Pancreas (tissue), 10 donors: ENCODE measurements at regions not wholly inside any gene's neighbourhood (a gene's known extent, or its start where the extent isn't known, plus 50 kb on each side); places are given as distances from the start of the nearest gene placed in this dataset.

Source experiments
- ATAC-seq, 4 donors: fragments of 200-7000 bp; cut with Tn5 transposase; one replicate each; pipeline versions ENCODE4 v1.8.0 to v1.9.1; 2020; ENCODE audit warnings: mild to moderate bottlenecking in 4 of 4, moderate library complexity in 4 of 4
- DNase-seq, 6 donors: peaks; one replicate each; pipeline ENCODE4 v3.0.0-alpha.2; 2020
- FAIRE-seq: peaks from 2 replicates; lab custom pipeline; 2012; peaks lifted over from hg19 to GRCh38; lab: Jason Lieb, UNC
- H3K27ac ChIP-seq, 4 donors: fragments of 200-600 bp; sonication (generic); 1 replicate in 3 of 4; 2 replicates in 1 of 4; pipeline versions ENCODE4 v1.5.0 to v1.8.0; 2020
- H3K27me3 ChIP-seq, 4 donors: fragments of 200-600 bp; one replicate each; pipeline ENCODE4 v1.8.0; 2021
- H3K36me3 ChIP-seq, 3 donors: fragments of 200-600 bp; sonication (generic) in 1 of 3; one replicate each; pipeline versions ENCODE4 v1.5.0 to v1.8.0; 2020 to 2021
- H3K4me1 ChIP-seq, 3 donors: fragments of 200-600 bp; one replicate each; pipeline ENCODE4 v1.8.0; 2021
- H3K4me3 ChIP-seq, 4 donors: fragments of 200-600 bp; sonication (generic) in 2 of 4; one replicate each; pipeline versions ENCODE4 v1.5.0 to v1.8.0; 2020 to 2021
- H3K9me3 ChIP-seq, 4 donors: fragments of 200-600 bp; one replicate each; pipeline ENCODE4 v1.8.0; 2021
- WGBS, 2 donors: extraction: QIAGEN DNeasy Blood & Tissue Kit; methylation state at CpG; one replicate each; pipeline ENCODE4 v1.1.7; 2013; 5-methylcytosine and 5-hydroxymethylcytosine counted together
- intact Hi-C, 3 donors: fragments of 100-400 bp; cut with DNase I; formaldehyde crosslinking; loops; one replicate each; pipeline versions ENCODE4 v1.11.1 to v1.14.2; 2022
- TF ChIP-seq, protein P1 (sequence below), 4 donors: fragments of 200-600 bp; sonication (generic) in 3 of 4; IDR thresholded peaks; one replicate each; pipeline versions ENCODE4 v1.5.0 to v1.8.0; 2021; ENCODE audit warnings: antibody characterized with exemption in 4 of 4
- donor health status: healthy with polysubstance abuse.
- donor health status: DM: no; HTN: no; CAD: no; lungs with moderate emphysema.
- donor health status: DM: no; HTN: no; CAD: no.
- donor health status: control.
- donor health status: control.
- donor health status: Bipolar disorder and iron deficiency.
- donor health status: DM: yes; HTN: yes; CAD: no.
- donor health status: DM: no; HTN: no; CAD: no.
- donor health status: DM: no; HTN: no; CAD: no.
- donor health status: DM: yes; HTN: yes; CAD: no.

DNA sequence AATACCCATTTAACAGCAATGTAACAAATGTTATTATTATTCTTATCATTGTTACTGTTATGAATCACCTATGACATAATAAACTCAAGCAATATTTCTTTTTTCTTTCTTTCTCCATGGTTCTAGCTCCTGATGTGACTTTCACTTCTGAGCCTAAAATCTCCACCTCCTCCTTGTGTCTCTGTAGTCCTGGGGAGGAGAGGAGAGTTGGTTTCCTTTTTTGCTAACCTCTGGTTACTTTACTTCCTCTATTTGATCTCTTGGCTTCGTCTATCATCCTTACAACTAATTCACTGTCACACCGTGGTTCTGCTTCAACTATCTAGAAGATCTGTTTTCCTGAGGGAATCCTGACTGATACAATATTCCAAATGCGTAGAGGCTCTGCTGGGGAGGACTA is 456.6 kb downstream of the VRK1 start:
- no peaks in the 10 kb centered on the region for H3K9me3 ChIP-seq
- 18 to 31% methylated on average over 3 of the region's 3 CpGs for WGBS, 2 donors
- no peaks in the 10 kb centered on the region for H3K36me3 ChIP-seq
- peaks cover 0 to 4% (median 0%) of the 10 kb centered on the region in 4 donors for H3K27me3 ChIP-seq
- no peak overlapping the region for H3K27ac ChIP-seq
- ATAC-seq: no peak
- H3K4me1 ChIP-seq: no peaks in the 10 kb centered on the region
- no peak for FAIRE-seq
- H3K4me3 ChIP-seq: no peak overlapping the region
- no peak for DNase-seq
- intact Hi-C loops: no loop called here
- TF ChIP-seq, protein P1, sequence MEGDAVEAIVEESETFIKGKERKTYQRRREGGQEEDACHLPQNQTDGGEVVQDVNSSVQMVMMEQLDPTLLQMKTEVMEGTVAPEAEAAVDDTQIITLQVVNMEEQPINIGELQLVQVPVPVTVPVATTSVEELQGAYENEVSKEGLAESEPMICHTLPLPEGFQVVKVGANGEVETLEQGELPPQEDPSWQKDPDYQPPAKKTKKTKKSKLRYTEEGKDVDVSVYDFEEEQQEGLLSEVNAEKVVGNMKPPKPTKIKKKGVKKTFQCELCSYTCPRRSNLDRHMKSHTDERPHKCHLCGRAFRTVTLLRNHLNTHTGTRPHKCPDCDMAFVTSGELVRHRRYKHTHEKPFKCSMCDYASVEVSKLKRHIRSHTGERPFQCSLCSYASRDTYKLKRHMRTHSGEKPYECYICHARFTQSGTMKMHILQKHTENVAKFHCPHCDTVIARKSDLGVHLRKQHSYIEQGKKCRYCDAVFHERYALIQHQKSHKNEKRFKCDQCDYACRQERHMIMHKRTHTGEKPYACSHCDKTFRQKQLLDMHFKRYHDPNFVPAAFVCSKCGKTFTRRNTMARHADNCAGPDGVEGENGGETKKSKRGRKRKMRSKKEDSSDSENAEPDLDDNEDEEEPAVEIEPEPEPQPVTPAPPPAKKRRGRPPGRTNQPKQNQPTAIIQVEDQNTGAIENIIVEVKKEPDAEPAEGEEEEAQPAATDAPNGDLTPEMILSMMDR (IDR thresholded peaks at IDR 0.05): no peak

- H3K4me1 ChIP-seq: no peaks in the 10 kb centered on the region
- H3K36me3 ChIP-seq: no peaks in the 10 kb centered on the region
- H3K4me3 ChIP-seq: no peak overlapping the region
- intact Hi-C loops: no loop called here
- ATAC-seq (no peak), FAIRE-seq (no peak), DNase-seq (no peak)
- H3K27ac ChIP-seq: no peak overlapping the region
- no peaks in the 10 kb centered on the region for H3K9me3 ChIP-seq
- no peaks in the 10 kb centered on the region for H3K27me3 ChIP-seq
- WGBS, 2 donors: 56 to 66% methylated on average over 4 of the region's 4 CpGs
- TF ChIP-seq, protein P1 (IDR thresholded peaks at IDR 0.05): no peak
Measured at GRCh38 chr14:97262336-97262735, 465.2 kb downstream of the VRK1 start.

DNA sequence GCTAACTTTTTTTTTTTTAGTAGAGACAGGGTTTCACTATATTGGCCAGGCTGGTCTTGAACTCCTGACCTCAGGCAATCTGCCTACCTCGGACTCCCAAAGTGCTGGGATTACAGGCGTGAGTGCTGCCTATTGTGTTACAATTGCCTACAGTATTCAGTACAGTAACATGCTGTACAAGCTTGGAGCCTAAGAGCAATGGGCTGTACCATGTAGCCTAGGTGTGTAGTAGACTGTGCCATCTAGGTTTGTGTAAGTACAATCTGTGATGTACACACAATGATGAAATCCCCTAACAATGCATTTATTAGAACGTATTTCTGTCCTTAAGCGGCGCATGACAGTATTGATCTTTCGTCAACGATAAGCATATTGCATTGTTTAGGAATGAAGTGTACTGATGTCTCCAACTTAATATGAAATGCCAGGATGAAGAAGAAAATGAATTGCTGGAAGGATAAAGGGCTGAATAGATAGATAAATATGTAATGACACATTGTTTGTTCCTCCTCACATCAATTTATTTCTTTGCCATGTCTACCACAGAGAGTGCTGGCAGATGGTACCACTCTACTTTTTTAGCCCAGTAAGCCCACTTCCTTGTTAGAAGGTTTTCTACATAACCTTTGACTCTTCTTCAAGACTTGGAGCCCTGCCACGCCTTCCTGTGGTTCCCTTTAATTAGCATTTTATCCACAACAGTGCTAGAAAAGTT is 467.5 kb downstream of the VRK1 start:
- DNase-seq (no peak), FAIRE-seq (no peak), ATAC-seq (no peak)
- Histone ChIP-seq H3K36me3 (no peaks in the 10 kb centered on the region), H3K4me1 (no peaks in the 10 kb centered on the region), H3K27ac (no peak overlapping the region), H3K27me3 (peaks cover 0 to 8% (median 0%) of the 10 kb centered on the region in 4 donors), H3K9me3 (no peaks in the 10 kb centered on the region), H3K4me3 (no peak overlapping the region)
- WGBS, 2 donors: 36 to 49% methylated on average over 8 of the region's 8 CpGs
- TF ChIP-seq, protein P1 (IDR thresholded peaks at IDR 0.05): no peak
- intact Hi-C loops: no loop called here

DNA sequence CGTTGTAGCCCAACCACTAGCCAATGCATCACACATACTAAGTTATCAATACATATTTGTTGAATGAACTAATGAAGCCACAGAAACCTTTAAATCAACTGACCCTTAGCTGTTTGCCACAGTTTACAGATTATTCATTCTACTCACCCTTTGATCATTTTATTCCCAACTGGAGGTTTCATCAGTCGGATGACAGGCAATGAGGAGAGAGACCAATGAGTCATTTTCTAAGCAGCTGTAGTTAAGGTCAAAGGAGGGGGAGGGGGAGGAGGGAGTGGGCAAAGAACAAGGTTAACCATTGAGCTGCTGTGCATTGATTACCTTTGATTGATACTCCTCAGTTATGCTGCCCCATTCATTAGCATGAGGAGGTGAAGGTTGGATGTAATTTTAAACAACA is 469.5 kb downstream of the VRK1 start:
- DNase-seq: no peak
- peak in 1 of 4 donors; percentile 36 for ATAC-seq
- Histone ChIP-seq H3K27me3 (peaks cover 0 to 8% (median 0%) of the 10 kb centered on the region in 4 donors), H3K4me3 (no peak overlapping the region), H3K4me1 (no peaks in the 10 kb centered on the region), H3K36me3 (no peaks in the 10 kb centered on the region), H3K27ac (no peak overlapping the region), H3K9me3 (no peaks in the 10 kb centered on the region)
- intact Hi-C loops: no loop called here
- TF ChIP-seq, protein P1 (IDR thresholded peaks at IDR 0.05): no peak
- no peak for FAIRE-seq
- WGBS, 2 donors: 13 to 16% methylated on average over 2 of the region's 2 CpGs

DNA sequence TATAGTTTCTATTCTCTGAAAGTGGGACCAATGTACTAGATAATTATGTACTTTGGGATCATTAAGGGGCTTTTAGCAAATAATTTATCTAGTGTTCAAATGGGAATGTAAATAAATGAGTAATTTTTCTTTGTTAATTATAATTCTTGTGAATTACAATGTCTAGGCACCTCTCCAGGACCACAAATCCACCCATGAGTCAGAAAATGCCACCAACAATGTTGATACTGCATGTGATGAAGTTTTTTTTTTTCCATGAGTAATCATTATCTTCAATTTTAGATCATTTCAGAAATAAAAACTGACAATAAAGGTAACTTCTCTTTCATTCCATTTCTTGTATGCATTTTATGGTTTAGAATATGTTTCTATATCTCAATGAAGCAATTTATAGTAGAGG is 470.3 kb downstream of the VRK1 start:
- TF ChIP-seq, protein P1 (IDR thresholded peaks at IDR 0.05): no peak
- no peak for FAIRE-seq
- peaks cover 0 to 8% (median 0%) of the 10 kb centered on the region in 4 donors for H3K27me3 ChIP-seq

More for the DNA sequence above, 470.3 kb downstream of the VRK1 start:
- Histone ChIP-seq H3K4me1 (no peaks in the 10 kb centered on the region), H3K36me3 (no peaks in the 10 kb centered on the region), H3K27ac (no peak overlapping the region), H3K9me3 (no peaks in the 10 kb centered on the region), H3K4me3 (no peak overlapping the region)
- ATAC-seq: no peak
- no peak for DNase-seq
- intact Hi-C loops: no loop called here
